NCI-H460 (cell line): ENCODE measurements at regions not wholly inside any gene's neighbourhood (a gene's known extent, or its start where the extent isn't known, plus 50 kb on each side); places are given as distances from the start of the nearest gene placed in this dataset.

Source experiments
- DNase-seq: peaks from one replicate; pipeline ENCODE4 v3.0.0-alpha.2; 2016; ENCODE audit warnings: low read depth; ENCODE audit errors: extremely low read depth

GRCh38 chr4:56243107-56243506, 144.2 kb downstream of the AASDH start:
- no peak for DNase-seq

- DNase-seq = no peak
These were observed 145.8 kb downstream of the AASDH start for GRCh38 chr4:56241500-56241899.

GRCh38 chr4:56240554-56241174, 146.6 kb downstream of the AASDH start:
- no peak for DNase-seq

GRCh38 chr4:56238251-56238650, 149.0 kb downstream of the AASDH start:
- DNase-seq = no peak

GRCh38 chr4:56235725-56236124, 151.6 kb downstream of the AASDH start:
- no peak for DNase-seq

GRCh38 chr4:56235011-56235410, 152.3 kb downstream of the AASDH start:
- DNase-seq = no peak

GRCh38 chr4:56234098-56234497, 153.2 kb downstream of the AASDH start:
- no peak for DNase-seq

- DNase-seq = no peak
These were observed 155.9 kb downstream of the AASDH start for GRCh38 chr4:56231410-56231809.

- no peak for DNase-seq
These were observed 157.3 kb downstream of the AASDH start for GRCh38 chr4:56229947-56230346.

- DNase-seq = no peak
These were observed 159.9 kb downstream of the AASDH start for GRCh38 chr4:56227301-56227835.

- no peak for DNase-seq
These were observed 160.7 kb downstream of the AASDH start for GRCh38 chr4:56226579-56226978.

- DNase-seq = no peak
These were observed 162.7 kb downstream of the AASDH start for GRCh38 chr4:56224641-56225040.

GRCh38 chr4:56222514-56222913, 164.8 kb downstream of the AASDH start:
- DNase-seq = no peak

GRCh38 chr4:56220261-56220660, 167.0 kb downstream of the AASDH start:
- DNase-seq = no peak

GRCh38 chr4:56219447-56219846, 167.8 kb downstream of the AASDH start:
- DNase-seq = no peak

- DNase-seq = no peak
These were observed 168.9 kb downstream of the AASDH start for GRCh38 chr4:56218230-56218895.

GRCh38 chr4:56217343-56217890, 169.9 kb downstream of the AASDH start:
- no peak for DNase-seq

- no peak for DNase-seq
These were observed 171.4 kb downstream of the AASDH start for GRCh38 chr4:56215901-56216300.

GRCh38 chr4:56215141-56215783, 172.0 kb downstream of the AASDH start:
- DNase-seq = no peak

GRCh38 chr4:56213543-56213942, 173.7 kb downstream of the AASDH start:
- DNase-seq = no peak

GRCh38 chr4:56212774-56213173, 174.5 kb downstream of the AASDH start:
- DNase-seq = no peak

- no peak for DNase-seq
These were observed 176.1 kb downstream of the AASDH start for GRCh38 chr4:56211202-56211601.
